IMR-90 (cell line): ENCODE measurements at regions not wholly inside any gene's neighbourhood (a gene's known extent, or its start where the extent isn't known, plus 50 kb on each side); places are given as distances from the start of the nearest gene placed in this dataset.

Source experiments
- ATAC-seq: fragments of 200-7000 bp; cut with Tn5 transposase; 2 replicates; pipeline ENCODE4 v1.9.1; 2020; ENCODE audit warnings: low read depth, mild to moderate bottlenecking, moderate library complexity
- BruUV-seq: library from RNA; stranded (reverse); fragments of 400-500 nt; replicated peaks from 2 replicates; lab custom pipeline; 2021; lab: Mats Ljungman, UMichigan
- CTCF ChIA-PET: fragments of 300-600 bp; formaldehyde crosslinking; extraction: SDS; loops from one replicate; lab custom pipeline; 2021; ENCODE audit warnings: antibody characterized with exemption; lab: Yijun Ruan, JAX
- POLR2A ChIA-PET: fragments of 300-600 bp; sonication (Branson Sonifier 250); formaldehyde crosslinking; loops from one replicate; lab custom pipeline; 2022; ENCODE audit warnings: antibody characterized with exemption; ENCODE audit not compliant: unreplicated experiment; lab: Charles Lee
- DNase-seq: peaks from one replicate; pipeline ENCODE4 v3.0.0; 2013
- H2AFZ ChIP-seq: replicated peaks from 2 replicates; pipeline ENCODE3; 2013; ENCODE audit warnings: low read length, mild to moderate bottlenecking; ENCODE audit not compliant: poor library complexity
- H2AK5ac ChIP-seq: 2 replicates; pipeline ENCODE4 v1.6.1; 2013; ENCODE audit warnings: low read depth, low read length, inconsistent platforms
- H2AK9ac ChIP-seq: replicated peaks from 2 replicates; pipeline ENCODE3; 2013; ENCODE audit warnings: mild to moderate bottlenecking, low read depth, low read length, moderate library complexity; ENCODE audit not compliant: poor library complexity
- H2BK120ac ChIP-seq: 2 replicates; pipeline ENCODE4 v1.6.1; 2013; ENCODE audit warnings: low read depth, low read length, inconsistent platforms
- H2BK15ac ChIP-seq: 3 replicates; pipeline ENCODE4 v1.6.1; 2013; ENCODE audit warnings: low read depth, low read length, inconsistent platforms
- H2BK20ac ChIP-seq: 2 replicates; pipeline ENCODE4 v1.6.1; 2013; ENCODE audit warnings: low read depth, mild to moderate bottlenecking, inconsistent platforms, low read length, moderate library complexity
- H2BK5ac ChIP-seq: 2 replicates; pipeline ENCODE4 v1.6.1; 2013; ENCODE audit warnings: mild to moderate bottlenecking, low read depth, low read length, inconsistent platforms; ENCODE audit not compliant: poor library complexity, severe bottlenecking
- H3K14ac ChIP-seq: replicated peaks from 2 replicates; pipeline ENCODE4 v1.6.1; 2013; ENCODE audit warnings: low read depth, low read length, inconsistent platforms
- H3K18ac ChIP-seq: 2 replicates; pipeline ENCODE4 v1.6.1; 2013; ENCODE audit warnings: low read depth, low read length, control low read depth
- H3K23ac ChIP-seq: 2 replicates; pipeline ENCODE4 v1.6.1; 2013; ENCODE audit warnings: low read depth, low read length, inconsistent platforms
- H3K27ac ChIP-seq: 2 replicates; pipeline ENCODE4 v1.5.1; 2013; ENCODE audit warnings: mild to moderate bottlenecking, control low read depth, low read length; ENCODE audit not compliant: insufficient read depth
- H3K27me3 ChIP-seq: 2 replicates; pipeline ENCODE4 v1.6.1; 2013; ENCODE audit warnings: low read length; ENCODE audit not compliant: control insufficient read depth, insufficient read depth
- H3K36me3 ChIP-seq: 2 replicates; pipeline ENCODE4 v1.6.1; 2013; ENCODE audit warnings: low read length, mixed read lengths; ENCODE audit not compliant: control insufficient read depth, insufficient read depth
- H3K4ac ChIP-seq: 2 replicates; pipeline ENCODE4 v1.6.1; 2013; ENCODE audit warnings: low read depth, low read length, inconsistent platforms
- H3K4me1 ChIP-seq: 2 replicates; pipeline ENCODE4 v1.6.1; 2013; ENCODE audit warnings: low read length, mixed read lengths; ENCODE audit not compliant: control insufficient read depth, insufficient read depth
- H3K4me2 ChIP-seq: 2 replicates; pipeline ENCODE4 v1.6.1; 2013; ENCODE audit warnings: low read depth, mild to moderate bottlenecking, control low read depth, low read length, moderate library complexity
- H3K4me3 ChIP-seq: 2 replicates; pipeline ENCODE4 v1.5.1; 2013; ENCODE audit warnings: low read depth, mild to moderate bottlenecking, control low read depth, low read length, moderate library complexity; ENCODE audit not compliant: insufficient read depth
- H3K56ac ChIP-seq: 2 replicates; pipeline ENCODE4 v1.6.1; 2013; ENCODE audit warnings: low read length, inconsistent platforms; ENCODE audit not compliant: insufficient read depth; ENCODE audit errors: extremely low read depth
- H3K79me1 ChIP-seq, 2 experiments: 2 replicates each; pipeline ENCODE4 v1.6.1; 2013; ENCODE audit warnings: low read length in 2 of 2, inconsistent platforms in 1 of 2, low read depth in 1 of 2
- H3K9ac ChIP-seq: 2 replicates; pipeline ENCODE4 v1.6.1; 2013; ENCODE audit warnings: low read depth, low read length, control low read depth
- H3K9me1 ChIP-seq: 2 replicates; pipeline ENCODE4 v1.6.1; 2013; ENCODE audit warnings: low read length, inconsistent platforms; ENCODE audit not compliant: insufficient read depth
- H3K9me3 ChIP-seq: 2 replicates; pipeline ENCODE4 v1.6.1; 2013; ENCODE audit warnings: low read length; ENCODE audit not compliant: control insufficient read depth, insufficient read depth
- H4K20me1 ChIP-seq: 2 replicates; pipeline ENCODE4 v1.6.1; 2013; ENCODE audit warnings: low read length, inconsistent platforms; ENCODE audit not compliant: insufficient read depth
- H4K5ac ChIP-seq: 2 replicates; pipeline ENCODE4 v1.6.1; 2013; ENCODE audit warnings: mild to moderate bottlenecking, low read depth, low read length, control low read depth
- H4K8ac ChIP-seq, 2 experiments: 2 replicates each; pipeline ENCODE4 v1.6.1; 2013; ENCODE audit warnings: low read depth in 2 of 2, low read length in 2 of 2, control low read depth in 1 of 2, inconsistent platforms in 1 of 2
- H4K91ac ChIP-seq: 2 replicates; pipeline ENCODE4 v1.6.1; 2013; ENCODE audit warnings: low read depth, low read length, inconsistent platforms; ENCODE audit not compliant: insufficient read depth
- BHLHE40 ChIP-seq: fragments of 150-350 bp; IDR thresholded peaks from 2 replicates; pipeline ENCODE4 v1.6.1; 2016; ENCODE audit warnings: mild to moderate bottlenecking, low read depth, low read length
- CEBPB ChIP-seq: IDR thresholded peaks from 2 replicates; pipeline ENCODE4 v1.6.1; 2012; ENCODE audit warnings: low read depth, low read length, improper control_type of control experiment
- CHD1 ChIP-seq: IDR thresholded peaks from 2 replicates; pipeline ENCODE4 v1.6.1; 2012; ENCODE audit warnings: low read depth, low read length, improper control_type of control experiment
- FOS ChIP-seq: fragments of 150-350 bp; IDR thresholded peaks from 2 replicates; pipeline ENCODE4 v1.6.1; 2016; ENCODE audit warnings: low read depth, low read length
- MAFK ChIP-seq: IDR thresholded peaks from 2 replicates; pipeline ENCODE4 v1.6.1; 2012; ENCODE audit warnings: low read depth, low read length, improper control_type of control experiment
- MAZ ChIP-seq: IDR thresholded peaks from 2 replicates; pipeline ENCODE4 v1.6.1; 2012; ENCODE audit warnings: low read depth, mild to moderate bottlenecking, low read length, improper control_type of control experiment, moderate library complexity, borderline replicate concordance
- MXI1 ChIP-seq: IDR thresholded peaks from 2 replicates; pipeline ENCODE4 v1.6.1; 2012; ENCODE audit warnings: low read depth, mild to moderate bottlenecking, low read length, moderate library complexity, borderline replicate concordance
- NFE2L2 ChIP-seq: fragments of 150-350 bp; IDR thresholded peaks from 2 replicates; pipeline ENCODE4 v1.6.1; 2016; ENCODE audit warnings: low read depth, mild to moderate bottlenecking, low read length
- POLR2A ChIP-seq: IDR thresholded peaks from 2 replicates; pipeline ENCODE4 v1.6.1; 2012; ENCODE audit warnings: mild to moderate bottlenecking, low read depth, low read length
- RAD21 ChIP-seq: IDR thresholded peaks from 2 replicates; pipeline ENCODE4 v1.6.1; 2012; ENCODE audit warnings: low read length, improper control_type of control experiment
- RCOR1 ChIP-seq: IDR thresholded peaks from 2 replicates; pipeline ENCODE4 v1.6.1; 2012; ENCODE audit warnings: mild to moderate bottlenecking, low read length, improper control_type of control experiment; ENCODE audit not compliant: insufficient replicate concordance
- RFX5 ChIP-seq: IDR thresholded peaks from 2 replicates; pipeline ENCODE4 v1.8.0; 2012; ENCODE audit warnings: low read depth, mild to moderate bottlenecking, low read length, moderate library complexity
- SMC3 ChIP-seq: fragments of 150-350 bp; IDR thresholded peaks from 2 replicates; pipeline ENCODE4 v1.6.1; 2016; ENCODE audit warnings: low read depth, mild to moderate bottlenecking, antibody characterized with exemption, low read length, moderate library complexity
- USF2 ChIP-seq: fragments of 150-350 bp; IDR thresholded peaks from 2 replicates; pipeline ENCODE4 v1.6.1; 2017; ENCODE audit warnings: mild to moderate bottlenecking, antibody characterized with exemption, low read length, low read depth
- WGBS, 2 experiments: methylation state at CpG; one replicate each; pipeline versions ENCODE4 v1.1.5 to v1.1.7; 2013; ENCODE audit warnings: missing lambda C conversion rate in 2 of 2; ENCODE audit not compliant: insufficient read length in 1 of 2; ENCODE audit errors: extremely low coverage in 2 of 2; 5-methylcytosine and 5-hydroxymethylcytosine counted together
- dilution Hi-C: fragments of 300-500 bp; cut with HindIII; formaldehyde crosslinking; loops from one replicate; pipeline ENCODE4 v1.14.3; 2018; ENCODE audit warnings: low sequenced_read_pairs; ENCODE audit not compliant: unreplicated experiment
- in situ Hi-C: fragments of 300-500 bp; cut with MboI; formaldehyde crosslinking; loops from 3 replicates; pipeline ENCODE4 v1.14.3; 2019; ENCODE audit warnings: low sequenced_read_pairs, inconsistent platforms, mixed read lengths
- intact Hi-C: fragments of 100-400 bp; cut with micrococcal nuclease; formaldehyde crosslinking; loops from 2 replicates; pipeline ENCODE4 v1.10.0; 2022
- TF ChIP-seq, protein P1 (sequence below): fragments of 150-350 bp; IDR thresholded peaks from 2 replicates; pipeline ENCODE4 v1.6.1; 2016; ENCODE audit warnings: low read depth, mild to moderate bottlenecking, low read length, moderate library complexity, borderline replicate concordance
- TF ChIP-seq, protein P2 (sequence below): conservative IDR thresholded peaks from 2 replicates; pipeline ENCODE4 v1.5.1; 2012; ENCODE audit warnings: mild to moderate bottlenecking, low read depth, low read length, improper control_type of control experiment

GRCh38 chr1:187517546-187517945 lies 688.8 kb downstream of the PLA2G4A start:
- BruUV-seq, result no TSS peak
- WGBS, 2 experiments, result 80% methylated on average over 1 of the region's 1 CpG; no CpG with 5 or more reads in 1 of the 2 experiments
- Histone ChIP-seq H2BK5ac (no peak overlapping the region), H2BK120ac (no peak overlapping the region), H3K4me3 (no peak overlapping the region), H4K20me1 (no peaks in the 10 kb centered on the region), H4K5ac (no peak overlapping the region), H3K27me3 (no peaks in the 10 kb centered on the region), H3K4me2 (no peak overlapping the region), H3K27ac (no peak overlapping the region), H2AK5ac (peak overlapping the region; percentile 10; the same call in 1 of the 2 replicates), H2AK9ac (no peak overlapping the region), H3K4me1 (no peaks in the 10 kb centered on the region), H3K79me1 (no peaks in the 10 kb centered on the region), H3K9ac (no peak overlapping the region), H3K9me1 (no peaks in the 10 kb centered on the region), H3K23ac (no peak overlapping the region), H3K14ac (no peak overlapping the region), H4K91ac (no peak overlapping the region), H3K18ac (no peak overlapping the region), H2AFZ (no peak overlapping the region), H3K4ac (no peak overlapping the region), H3K9me3 (no peaks in the 10 kb centered on the region), H4K8ac (no peak overlapping the region), H2BK15ac (no peak overlapping the region), H3K56ac (no peak overlapping the region), H2BK20ac (no peak overlapping the region), H3K36me3 (no peaks in the 10 kb centered on the region)
- TF ChIP-seq, protein P1, sequence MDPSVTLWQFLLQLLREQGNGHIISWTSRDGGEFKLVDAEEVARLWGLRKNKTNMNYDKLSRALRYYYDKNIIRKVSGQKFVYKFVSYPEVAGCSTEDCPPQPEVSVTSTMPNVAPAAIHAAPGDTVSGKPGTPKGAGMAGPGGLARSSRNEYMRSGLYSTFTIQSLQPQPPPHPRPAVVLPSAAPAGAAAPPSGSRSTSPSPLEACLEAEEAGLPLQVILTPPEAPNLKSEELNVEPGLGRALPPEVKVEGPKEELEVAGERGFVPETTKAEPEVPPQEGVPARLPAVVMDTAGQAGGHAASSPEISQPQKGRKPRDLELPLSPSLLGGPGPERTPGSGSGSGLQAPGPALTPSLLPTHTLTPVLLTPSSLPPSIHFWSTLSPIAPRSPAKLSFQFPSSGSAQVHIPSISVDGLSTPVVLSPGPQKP, result no peak
- TF ChIP-seq RFX5 (no peak), SMC3 (no peak), CEBPB (no peak), RCOR1 (no peak), MAZ (no peak), BHLHE40 (no peak), RAD21 (no peak), POLR2A (no peak), FOS (no peak), CHD1 (no peak), MXI1 (no peak), USF2 (no peak), MAFK (no peak), NFE2L2 (no peak)
- TF ChIP-seq, protein P2, sequence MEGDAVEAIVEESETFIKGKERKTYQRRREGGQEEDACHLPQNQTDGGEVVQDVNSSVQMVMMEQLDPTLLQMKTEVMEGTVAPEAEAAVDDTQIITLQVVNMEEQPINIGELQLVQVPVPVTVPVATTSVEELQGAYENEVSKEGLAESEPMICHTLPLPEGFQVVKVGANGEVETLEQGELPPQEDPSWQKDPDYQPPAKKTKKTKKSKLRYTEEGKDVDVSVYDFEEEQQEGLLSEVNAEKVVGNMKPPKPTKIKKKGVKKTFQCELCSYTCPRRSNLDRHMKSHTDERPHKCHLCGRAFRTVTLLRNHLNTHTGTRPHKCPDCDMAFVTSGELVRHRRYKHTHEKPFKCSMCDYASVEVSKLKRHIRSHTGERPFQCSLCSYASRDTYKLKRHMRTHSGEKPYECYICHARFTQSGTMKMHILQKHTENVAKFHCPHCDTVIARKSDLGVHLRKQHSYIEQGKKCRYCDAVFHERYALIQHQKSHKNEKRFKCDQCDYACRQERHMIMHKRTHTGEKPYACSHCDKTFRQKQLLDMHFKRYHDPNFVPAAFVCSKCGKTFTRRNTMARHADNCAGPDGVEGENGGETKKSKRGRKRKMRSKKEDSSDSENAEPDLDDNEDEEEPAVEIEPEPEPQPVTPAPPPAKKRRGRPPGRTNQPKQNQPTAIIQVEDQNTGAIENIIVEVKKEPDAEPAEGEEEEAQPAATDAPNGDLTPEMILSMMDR, result no peak
- in situ Hi-C loops, result no loop called here
- dilution Hi-C loops, result no loop called here
- no peak for ATAC-seq
- POLR2A ChIA-PET, result no interaction called here
- DNase-seq, result no peak
- intact Hi-C loops, result no loop called here
- CTCF ChIA-PET, result no interaction called here
